Mesendoderm (in vitro differentiated cells): ENCODE measurements at regions not wholly inside any gene's neighbourhood (a gene's known extent, or its start where the extent isn't known, plus 50 kb on each side); places are given as distances from the start of the nearest gene placed in this dataset.
A peak's percentile ranks its signal among the peaks of the same experiment; 100 is the strongest.

Experiments used
- DNase-seq: peaks from one replicate; pipeline ENCODE4 v3.0.0; 2013
- H2AK5ac ChIP-seq: 2 replicates; pipeline ENCODE4 v1.6.1; 2013; ENCODE audit warnings: low read length, inconsistent platforms
- H2BK120ac ChIP-seq: 2 replicates; pipeline ENCODE4 v1.6.1; 2013; ENCODE audit warnings: low read depth, mild to moderate bottlenecking, low read length, moderate library complexity, mixed read lengths
- H2BK15ac ChIP-seq: replicated peaks from 2 replicates; pipeline ENCODE4 v1.6.1; 2013; ENCODE audit warnings: low read depth, mild to moderate bottlenecking, moderate library complexity
- H2BK5ac ChIP-seq: 2 replicates; pipeline ENCODE4 v1.6.1; 2013; ENCODE audit warnings: low read length, inconsistent platforms
- H3K18ac ChIP-seq: 2 replicates; pipeline ENCODE4 v1.6.1; 2013; ENCODE audit warnings: mild to moderate bottlenecking, low read length, mixed read lengths
- H3K23ac ChIP-seq: one replicate; pipeline ENCODE4 v1.6.1; 2013; ENCODE audit warnings: low read length
- H3K27ac ChIP-seq: 2 replicates; pipeline ENCODE4 v1.5.1; 2013; ENCODE audit warnings: low read depth, mild to moderate bottlenecking, inconsistent platforms, low read length, moderate library complexity
- H3K27me3 ChIP-seq: 2 replicates; pipeline ENCODE4 v1.6.1; 2013; ENCODE audit warnings: low read length, control low read depth, mild to moderate bottlenecking, inconsistent platforms; ENCODE audit not compliant: insufficient read depth, poor library complexity
- H3K36me3 ChIP-seq: 2 replicates; pipeline ENCODE4 v1.6.1; 2013; ENCODE audit warnings: low read length, inconsistent platforms; ENCODE audit not compliant: control insufficient read depth, insufficient read depth
- H3K4ac ChIP-seq: one replicate; pipeline ENCODE4 v1.6.1; 2013; ENCODE audit warnings: low read depth, mild to moderate bottlenecking, low read length, moderate library complexity
- H3K4me1 ChIP-seq: 2 replicates; pipeline ENCODE4 v1.6.1; 2013; ENCODE audit warnings: low read depth, low read length, inconsistent platforms; ENCODE audit not compliant: control insufficient read depth
- H3K4me2 ChIP-seq: 2 replicates; pipeline ENCODE4 v1.6.1; 2013; ENCODE audit warnings: low read length
- H3K4me3 ChIP-seq: 2 replicates; pipeline ENCODE4 v1.5.1; 2013; ENCODE audit warnings: mild to moderate bottlenecking, low read length
- H3K56ac ChIP-seq: one replicate; pipeline ENCODE4 v1.6.1; 2013; ENCODE audit warnings: low read length
- H3K79me1 ChIP-seq: 2 replicates; pipeline ENCODE4 v1.6.1; 2013; ENCODE audit warnings: low read length, inconsistent platforms
- H3K79me2 ChIP-seq: 2 replicates; pipeline ENCODE4 v1.6.1; 2013; ENCODE audit warnings: mild to moderate bottlenecking, low read length; ENCODE audit not compliant: control insufficient read depth, insufficient read depth
- H3K9ac ChIP-seq: 2 replicates; pipeline ENCODE4 v1.6.1; 2013; ENCODE audit warnings: low read length, inconsistent platforms
- H4K5ac ChIP-seq: one replicate; pipeline ENCODE4 v1.6.1; 2013; ENCODE audit warnings: low read length
- H4K8ac ChIP-seq: one replicate; pipeline ENCODE4 v1.6.1; 2013; ENCODE audit warnings: low read depth, mild to moderate bottlenecking, control low read depth, low read length, moderate library complexity
- WGBS: extraction: QIAGEN DNeasy Blood & Tissue Kit; methylation state at CpG from one replicate; pipeline ENCODE4 v1.1.7; 2013; ENCODE audit warnings: low lambda C conversion rate, missing lambda C conversion rate; ENCODE audit not compliant: insufficient coverage; ENCODE audit errors: extremely low coverage; 5-methylcytosine and 5-hydroxymethylcytosine counted together

GRCh38 chr5:164332349-164333196 is 827.2 kb downstream of the MAT2B start:
- H3K27me3 ChIP-seq, result no peaks in the 10 kb centered on the region
- no peaks in the 10 kb centered on the region for H3K36me3 ChIP-seq
- H4K8ac ChIP-seq, result no peak overlapping the region
- H3K79me2 ChIP-seq, result no peaks in the 10 kb centered on the region
- no peak overlapping the region for H2BK5ac ChIP-seq
- no peak for DNase-seq
- no peak overlapping the region for H2BK120ac ChIP-seq
- H3K56ac ChIP-seq, result no peak overlapping the region
- H3K79me1 ChIP-seq, result no peaks in the 10 kb centered on the region
- no peak overlapping the region for H3K27ac ChIP-seq
- no peak overlapping the region for H3K4ac ChIP-seq
- no peak overlapping the region for H3K18ac ChIP-seq
- H2BK15ac ChIP-seq, result no peak overlapping the region
- H3K23ac ChIP-seq, result no peak overlapping the region
- no peak overlapping the region for H2AK5ac ChIP-seq
- no peak overlapping the region for H4K5ac ChIP-seq
- no peaks in the 10 kb centered on the region for H3K4me1 ChIP-seq
- no peak overlapping the region for H3K9ac ChIP-seq
- WGBS, result 100% methylated on average over 2 of the region's 4 CpGs
- no peak overlapping the region for H3K4me3 ChIP-seq
- no peak overlapping the region for H3K4me2 ChIP-seq

GRCh38 chr5:164335837-164336236 is 830.4 kb downstream of the MAT2B start:
- H3K27ac ChIP-seq, result no peak overlapping the region

GRCh38 chr5:164336276-164336675 is 830.9 kb downstream of the MAT2B start:
- no peak overlapping the region for H3K27ac ChIP-seq
- H3K79me1 ChIP-seq, result no peaks in the 10 kb centered on the region

More at GRCh38 chr5:164335837-164336236, 830.4 kb downstream of the MAT2B start:
- Histone ChIP-seq H3K9ac (no peak overlapping the region), H2BK15ac (no peak overlapping the region), H4K8ac (no peak overlapping the region), H3K27me3 (no peaks in the 10 kb centered on the region), H3K56ac (no peak overlapping the region), H3K18ac (no peak overlapping the region), H3K79me1 (no peaks in the 10 kb centered on the region), H3K36me3 (no peaks in the 10 kb centered on the region), H3K4ac (no peak overlapping the region), H2AK5ac (no peak overlapping the region), H3K79me2 (no peaks in the 10 kb centered on the region), H2BK5ac (no peak overlapping the region), H3K23ac (no peak overlapping the region), H3K4me3 (no peak overlapping the region), H4K5ac (no peak overlapping the region), H2BK120ac (no peak overlapping the region), H3K4me1 (no peaks in the 10 kb centered on the region), H3K4me2 (no peak overlapping the region)
- peak; percentile 14 for DNase-seq
- no CpG with 5 or more reads among the region's 1 CpG for WGBS

GRCh38 chr5:164336906-164337305 is 831.5 kb downstream of the MAT2B start:
- H3K4me3 ChIP-seq, result no peak overlapping the region
- H3K79me1 ChIP-seq, result no peaks in the 10 kb centered on the region
- H3K23ac ChIP-seq, result no peak overlapping the region
- no peak overlapping the region for H2BK5ac ChIP-seq
- H2BK120ac ChIP-seq, result no peak overlapping the region
- H3K27ac ChIP-seq, result no peak overlapping the region
- no peak overlapping the region for H4K8ac ChIP-seq
- H3K79me2 ChIP-seq, result no peaks in the 10 kb centered on the region
- DNase-seq, result no peak
- no peak overlapping the region for H3K9ac ChIP-seq
- no peaks in the 10 kb centered on the region for H3K27me3 ChIP-seq
- H3K36me3 ChIP-seq, result no peaks in the 10 kb centered on the region
- WGBS, result no CpG with 5 or more reads among the region's 2 CpGs
- H2AK5ac ChIP-seq, result no peak overlapping the region
- no peaks in the 10 kb centered on the region for H3K4me1 ChIP-seq
- H2BK15ac ChIP-seq, result no peak overlapping the region
- H3K4ac ChIP-seq, result no peak overlapping the region
- no peak overlapping the region for H3K18ac ChIP-seq
- H3K4me2 ChIP-seq, result no peak overlapping the region
- H4K5ac ChIP-seq, result no peak overlapping the region
- no peak overlapping the region for H3K56ac ChIP-seq

More at GRCh38 chr5:164336276-164336675, 830.9 kb downstream of the MAT2B start:
- no peak overlapping the region for H4K8ac ChIP-seq
- no peaks in the 10 kb centered on the region for H3K27me3 ChIP-seq
- no CpG with 5 or more reads among the region's 1 CpG for WGBS
- H4K5ac ChIP-seq, result no peak overlapping the region
- H2AK5ac ChIP-seq, result no peak overlapping the region
- no peak overlapping the region for H3K4me2 ChIP-seq
- no peak overlapping the region for H3K18ac ChIP-seq
- no peaks in the 10 kb centered on the region for H3K79me2 ChIP-seq
- H3K4ac ChIP-seq, result no peak overlapping the region
- no peak overlapping the region for H3K4me3 ChIP-seq
- H3K36me3 ChIP-seq, result no peaks in the 10 kb centered on the region
- H3K9ac ChIP-seq, result no peak overlapping the region
- no peak overlapping the region for H2BK120ac ChIP-seq
- no peak for DNase-seq
- no peak overlapping the region for H3K56ac ChIP-seq
- H3K23ac ChIP-seq, result no peak overlapping the region
- H2BK15ac ChIP-seq, result no peak overlapping the region
- no peak overlapping the region for H2BK5ac ChIP-seq
- no peaks in the 10 kb centered on the region for H3K4me1 ChIP-seq

GRCh38 chr5:164341056-164341619 is 835.7 kb downstream of the MAT2B start:
- H3K4ac ChIP-seq, result no peak overlapping the region
- no peak overlapping the region for H3K9ac ChIP-seq
- no peak overlapping the region for H3K23ac ChIP-seq
- H3K79me2 ChIP-seq, result no peaks in the 10 kb centered on the region
- H3K79me1 ChIP-seq, result no peaks in the 10 kb centered on the region
- WGBS, result no CpG with 5 or more reads among the region's 2 CpGs
- H3K27ac ChIP-seq, result no peak overlapping the region
- peak; percentile 4 for DNase-seq
- no peak overlapping the region for H2AK5ac ChIP-seq
- no peak overlapping the region for H3K4me2 ChIP-seq
- H2BK15ac ChIP-seq, result no peak overlapping the region
- no peak overlapping the region for H3K56ac ChIP-seq
- no peak overlapping the region for H2BK5ac ChIP-seq
- H3K4me3 ChIP-seq, result no peak overlapping the region
- H3K18ac ChIP-seq, result no peak overlapping the region
- no peaks in the 10 kb centered on the region for H3K36me3 ChIP-seq
- H3K4me1 ChIP-seq, result no peaks in the 10 kb centered on the region
- H3K27me3 ChIP-seq, result no peaks in the 10 kb centered on the region
- H4K5ac ChIP-seq, result no peak overlapping the region
- no peak overlapping the region for H4K8ac ChIP-seq
- H2BK120ac ChIP-seq, result no peak overlapping the region
